Neural cell (in vitro differentiated cells): ENCODE measurements at regions not wholly inside any gene's neighbourhood (a gene's known extent, or its start where the extent isn't known, plus 50 kb on each side); places are given as distances from the start of the nearest gene placed in this dataset.

ENCODE experiments used
- H2AFZ ChIP-seq: fragments of 200-600, 300-800 bp; sonication (generic), shearing (Covaris generic); 2 replicates; pipeline ENCODE4 v1.6.0; 2014; ENCODE audit warnings: low read depth, mild to moderate bottlenecking, antibody characterized with exemption, low read length, moderate library complexity
- H3F3A ChIP-seq: fragments of 200-600 bp; shearing (Covaris generic); 2 replicates; pipeline ENCODE4 v1.6.1; 2016; ENCODE audit warnings: mild to moderate bottlenecking, moderate library complexity, mixed read lengths, antibody characterized with exemption, low read length; ENCODE audit not compliant: insufficient read depth, poor library complexity, severe bottlenecking
- H3K27ac ChIP-seq: fragments of 200-600, 300-800 bp; sonication (generic), shearing (Covaris generic); 2 replicates; pipeline ENCODE4 v1.5.1; 2014; ENCODE audit warnings: mild to moderate bottlenecking, low read length, moderate library complexity
- H3K27me3 ChIP-seq: fragments of 300-800, 200-600 bp; sonication (generic), shearing (Covaris generic); 2 replicates; pipeline ENCODE4 v1.6.0; 2014; ENCODE audit warnings: mild to moderate bottlenecking, low read depth, low read length, moderate library complexity; ENCODE audit not compliant: insufficient read depth
- H3K36me3 ChIP-seq: fragments of 300-800, 200-600 bp; sonication (generic), shearing (Covaris generic); 2 replicates; pipeline ENCODE4 v1.5.1; 2014; ENCODE audit warnings: mild to moderate bottlenecking, antibody characterized with exemption, low read length, moderate library complexity; ENCODE audit not compliant: insufficient read depth
- H3K4me2 ChIP-seq: fragments of 300-800, 200-600 bp; sonication (generic), shearing (Covaris generic); 2 replicates; pipeline ENCODE4 v1.6.0; 2014; ENCODE audit warnings: mild to moderate bottlenecking, low read length
- H3K4me3 ChIP-seq: fragments of 300-800, 200-600 bp; sonication (generic), shearing (Covaris generic); 2 replicates; pipeline ENCODE4 v1.5.1; 2014; ENCODE audit warnings: mild to moderate bottlenecking, low read length, moderate library complexity
- H3K79me2 ChIP-seq: fragments of 200-600 bp; shearing (Covaris generic); replicated peaks from 2 replicates; pipeline ENCODE4 v1.6.0; 2014; ENCODE audit warnings: mild to moderate bottlenecking, low read length, moderate library complexity; ENCODE audit not compliant: insufficient read depth
- H3K9ac ChIP-seq: fragments of 300-800, 200-600 bp; sonication (generic), shearing (Covaris generic); 2 replicates; pipeline ENCODE4 v1.6.1; 2016; ENCODE audit warnings: mild to moderate bottlenecking, low read length, mixed read lengths
- H3K9me2 ChIP-seq: fragments of 200-600 bp; shearing (Covaris generic); 2 replicates; pipeline ENCODE4 v1.6.1; 2016; ENCODE audit warnings: mild to moderate bottlenecking, low read length, mixed read lengths; ENCODE audit not compliant: insufficient read depth
- H3K9me3 ChIP-seq: fragments of 200-600, 300-800 bp; sonication (generic), shearing (Covaris generic); 2 replicates; pipeline ENCODE4 v1.6.1; 2016; ENCODE audit warnings: mild to moderate bottlenecking, mixed run types, low read length, moderate library complexity, mixed read lengths
- H4K20me1 ChIP-seq: fragments of 200-600 bp; shearing (Covaris generic); 2 replicates; pipeline ENCODE4 v1.6.1; 2016; ENCODE audit warnings: mild to moderate bottlenecking, mixed run types; ENCODE audit not compliant: insufficient read depth
- EP300 ChIP-seq: fragments of 450-650 bp; conservative IDR thresholded peaks from 2 replicates; pipeline ENCODE4 v1.6.1; 2014; ENCODE audit warnings: antibody characterized with exemption, mild to moderate bottlenecking, moderate library complexity; ENCODE audit not compliant: poor library complexity, severe bottlenecking
- EZH2 ChIP-seq: fragments of 200-600, 300-800 bp; shearing (Covaris generic), sonication (generic); IDR thresholded peaks from 2 replicates; pipeline ENCODE4 v1.6.1; 2014; ENCODE audit warnings: antibody characterized with exemption, low read length, borderline replicate concordance, mild to moderate bottlenecking; ENCODE audit not compliant: insufficient read depth, poor library complexity, severe bottlenecking
- MXI1 ChIP-seq: fragments of 450-650 bp; conservative IDR thresholded peaks from 2 replicates; pipeline ENCODE4 v1.6.1; 2014; ENCODE audit warnings: antibody characterized with exemption, mild to moderate bottlenecking; ENCODE audit not compliant: poor library complexity, severe bottlenecking
- POLR2AphosphoS5 ChIP-seq: IDR thresholded peaks from 2 replicates; pipeline ENCODE4 v1.6.1; 2012
- RAD21 ChIP-seq: fragments of 450-650 bp; conservative IDR thresholded peaks from 2 replicates; pipeline ENCODE4 v1.6.1; 2014; ENCODE audit warnings: antibody characterized with exemption, mild to moderate bottlenecking, moderate library complexity
- SMC3 ChIP-seq: fragments of 450-650 bp; conservative IDR thresholded peaks from 2 replicates; pipeline ENCODE4 v1.6.1; 2014; ENCODE audit warnings: antibody characterized with exemption, mild to moderate bottlenecking, moderate library complexity; ENCODE audit not compliant: poor library complexity
- TAF1 ChIP-seq: IDR thresholded peaks from 2 replicates; pipeline ENCODE4 v1.6.1; 2012; ENCODE audit warnings: low read depth
- TF ChIP-seq, protein P1 (sequence below): IDR thresholded peaks from 2 replicates; pipeline ENCODE4 v1.6.1; 2012; ENCODE audit warnings: borderline replicate concordance
- TF ChIP-seq, protein P2 (sequence below): fragments of 450-650 bp; IDR thresholded peaks from 2 replicates; pipeline ENCODE4 v1.5.1; 2014; ENCODE audit warnings: antibody characterized with exemption, mild to moderate bottlenecking, moderate library complexity; ENCODE audit not compliant: poor library complexity, severe bottlenecking

DNA sequence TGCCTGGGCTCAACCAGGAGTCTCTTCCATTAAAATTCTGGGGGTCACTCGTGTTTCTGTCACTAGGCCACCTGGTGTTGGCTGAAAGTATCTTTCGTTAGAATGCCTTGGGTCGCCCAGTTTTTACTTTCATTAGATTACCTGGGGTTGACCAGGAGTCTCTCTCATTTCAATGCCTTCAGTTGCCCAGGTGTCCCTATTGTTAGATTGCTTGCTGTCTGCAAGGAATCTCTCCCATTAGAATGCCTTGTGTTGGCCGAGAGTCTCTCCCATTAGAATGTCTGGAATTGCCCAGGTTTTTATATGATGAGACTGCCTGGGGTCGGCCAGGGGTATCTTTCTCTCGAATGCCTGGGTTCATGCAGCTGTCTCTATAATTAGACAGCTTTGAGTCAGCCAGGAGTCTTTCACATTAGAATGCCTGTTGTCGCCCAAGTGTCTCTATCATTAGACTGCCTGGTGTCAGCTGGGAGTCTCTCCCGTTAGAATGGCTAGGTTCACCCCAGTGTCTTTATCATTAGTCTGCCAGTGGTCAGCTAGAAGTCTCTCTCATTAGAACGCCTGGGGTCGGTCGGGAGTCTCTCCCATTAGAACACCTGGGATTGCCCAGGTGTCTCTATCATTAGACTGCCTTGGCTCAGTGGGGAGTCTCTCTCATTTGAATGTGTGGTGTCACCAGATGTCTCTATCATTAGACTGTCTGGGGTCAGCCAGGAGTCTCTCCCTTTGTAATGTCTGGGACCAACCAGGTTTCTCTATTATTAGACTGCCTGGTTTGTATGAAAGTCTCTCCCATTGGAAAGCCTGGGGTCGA, 1446.8 kb downstream of the UQCRFS1 start:
- no peak overlapping the region for H3K27ac ChIP-seq
- H3K27me3 ChIP-seq: no peaks in the 10 kb centered on the region
- no peak overlapping the region for H2AFZ ChIP-seq
- TF ChIP-seq, protein P1, sequence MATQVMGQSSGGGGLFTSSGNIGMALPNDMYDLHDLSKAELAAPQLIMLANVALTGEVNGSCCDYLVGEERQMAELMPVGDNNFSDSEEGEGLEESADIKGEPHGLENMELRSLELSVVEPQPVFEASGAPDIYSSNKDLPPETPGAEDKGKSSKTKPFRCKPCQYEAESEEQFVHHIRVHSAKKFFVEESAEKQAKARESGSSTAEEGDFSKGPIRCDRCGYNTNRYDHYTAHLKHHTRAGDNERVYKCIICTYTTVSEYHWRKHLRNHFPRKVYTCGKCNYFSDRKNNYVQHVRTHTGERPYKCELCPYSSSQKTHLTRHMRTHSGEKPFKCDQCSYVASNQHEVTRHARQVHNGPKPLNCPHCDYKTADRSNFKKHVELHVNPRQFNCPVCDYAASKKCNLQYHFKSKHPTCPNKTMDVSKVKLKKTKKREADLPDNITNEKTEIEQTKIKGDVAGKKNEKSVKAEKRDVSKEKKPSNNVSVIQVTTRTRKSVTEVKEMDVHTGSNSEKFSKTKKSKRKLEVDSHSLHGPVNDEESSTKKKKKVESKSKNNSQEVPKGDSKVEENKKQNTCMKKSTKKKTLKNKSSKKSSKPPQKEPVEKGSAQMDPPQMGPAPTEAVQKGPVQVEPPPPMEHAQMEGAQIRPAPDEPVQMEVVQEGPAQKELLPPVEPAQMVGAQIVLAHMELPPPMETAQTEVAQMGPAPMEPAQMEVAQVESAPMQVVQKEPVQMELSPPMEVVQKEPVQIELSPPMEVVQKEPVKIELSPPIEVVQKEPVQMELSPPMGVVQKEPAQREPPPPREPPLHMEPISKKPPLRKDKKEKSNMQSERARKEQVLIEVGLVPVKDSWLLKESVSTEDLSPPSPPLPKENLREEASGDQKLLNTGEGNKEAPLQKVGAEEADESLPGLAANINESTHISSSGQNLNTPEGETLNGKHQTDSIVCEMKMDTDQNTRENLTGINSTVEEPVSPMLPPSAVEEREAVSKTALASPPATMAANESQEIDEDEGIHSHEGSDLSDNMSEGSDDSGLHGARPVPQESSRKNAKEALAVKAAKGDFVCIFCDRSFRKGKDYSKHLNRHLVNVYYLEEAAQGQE: no peak
- TF ChIP-seq POLR2AphosphoS5 (no peak), RAD21 (no peak), EZH2 (no peak), SMC3 (no peak), EP300 (no peak)
- H3K9ac ChIP-seq: no peak overlapping the region
- H3F3A ChIP-seq: no peaks in the 10 kb centered on the region
- no peak overlapping the region for H3K4me3 ChIP-seq
- H3K9me2 ChIP-seq: no peaks in the 10 kb centered on the region
- peaks cover 50% of the 10 kb centered on the region for H3K9me3 ChIP-seq
- peaks cover under 1% of the 10 kb centered on the region for H3K36me3 ChIP-seq
- H4K20me1 ChIP-seq: no peaks in the 10 kb centered on the region
- H3K4me2 ChIP-seq: no peak overlapping the region
- no peaks in the 10 kb centered on the region for H3K79me2 ChIP-seq

DNA sequence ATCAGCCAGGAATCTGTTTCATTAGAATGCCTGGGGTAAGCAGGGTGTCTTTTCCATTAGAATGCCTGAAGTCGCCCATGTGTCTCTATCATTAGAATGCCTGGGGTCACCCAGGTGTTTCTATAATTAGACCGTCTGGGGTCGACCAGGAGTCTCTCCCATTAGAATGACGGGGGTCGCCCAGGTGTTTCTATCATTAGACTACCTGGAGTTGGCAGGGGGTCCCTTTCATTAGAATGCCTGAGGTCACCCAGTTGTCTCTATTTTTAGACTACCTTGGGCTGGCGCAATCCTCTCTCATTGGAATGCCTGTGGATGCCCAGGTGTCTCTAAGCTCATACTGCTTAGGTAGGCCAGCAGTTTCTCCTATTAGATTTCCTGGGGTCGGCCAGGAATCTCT, 1447.6 kb downstream of the UQCRFS1 start:
- Histone ChIP-seq H3K27ac (no peak overlapping the region), H3K79me2 (no peaks in the 10 kb centered on the region), H3K27me3 (no peaks in the 10 kb centered on the region), H3K4me2 (no peak overlapping the region), H3K36me3 (no peaks in the 10 kb centered on the region), H3K9ac (no peak overlapping the region), H3F3A (no peaks in the 10 kb centered on the region), H4K20me1 (no peaks in the 10 kb centered on the region), H3K9me2 (no peaks in the 10 kb centered on the region), H2AFZ (no peak overlapping the region), H3K4me3 (no peak overlapping the region), H3K9me3 (peaks cover 51% of the 10 kb centered on the region)
- TF ChIP-seq RAD21 (no peak), MXI1 (no peak), POLR2AphosphoS5 (no peak), SMC3 (no peak), EZH2 (no peak), TAF1 (no peak), EP300 (no peak)
- TF ChIP-seq, protein P1: no peak
- TF ChIP-seq, protein P2, sequence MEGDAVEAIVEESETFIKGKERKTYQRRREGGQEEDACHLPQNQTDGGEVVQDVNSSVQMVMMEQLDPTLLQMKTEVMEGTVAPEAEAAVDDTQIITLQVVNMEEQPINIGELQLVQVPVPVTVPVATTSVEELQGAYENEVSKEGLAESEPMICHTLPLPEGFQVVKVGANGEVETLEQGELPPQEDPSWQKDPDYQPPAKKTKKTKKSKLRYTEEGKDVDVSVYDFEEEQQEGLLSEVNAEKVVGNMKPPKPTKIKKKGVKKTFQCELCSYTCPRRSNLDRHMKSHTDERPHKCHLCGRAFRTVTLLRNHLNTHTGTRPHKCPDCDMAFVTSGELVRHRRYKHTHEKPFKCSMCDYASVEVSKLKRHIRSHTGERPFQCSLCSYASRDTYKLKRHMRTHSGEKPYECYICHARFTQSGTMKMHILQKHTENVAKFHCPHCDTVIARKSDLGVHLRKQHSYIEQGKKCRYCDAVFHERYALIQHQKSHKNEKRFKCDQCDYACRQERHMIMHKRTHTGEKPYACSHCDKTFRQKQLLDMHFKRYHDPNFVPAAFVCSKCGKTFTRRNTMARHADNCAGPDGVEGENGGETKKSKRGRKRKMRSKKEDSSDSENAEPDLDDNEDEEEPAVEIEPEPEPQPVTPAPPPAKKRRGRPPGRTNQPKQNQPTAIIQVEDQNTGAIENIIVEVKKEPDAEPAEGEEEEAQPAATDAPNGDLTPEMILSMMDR: no peak
